ENCODE measurements at regions not wholly inside any gene's neighbourhood (a gene's known extent, or its start where the extent isn't known, plus 50 kb on each side); places are given as distances from the start of the nearest gene placed in this dataset.

- H3K36me3 ChIP-seq (replicated peaks; ENCODE audit: insufficient read depth, low read length): no peaks in the 10 kb centered on the region
- H3K4me3 ChIP-seq (ENCODE audit: low read length): no peak overlapping the region
- DNase-seq: no peak
- H3K27ac ChIP-seq (ENCODE audit: low read length): no peak overlapping the region
- no peaks in the 10 kb centered on the region for H3K9me3 ChIP-seq (replicated peaks; ENCODE audit: insufficient read depth, low read length)
- H3K9ac ChIP-seq (ENCODE audit: low read length): no peak overlapping the region
- no peaks in the 10 kb centered on the region for H4K20me1 ChIP-seq (ENCODE audit: insufficient read depth, low read length)
- H3K4me2 ChIP-seq (ENCODE audit: low read depth, low read length): no peak overlapping the region
- no peak for TF ChIP-seq EZH2 (optimal IDR thresholded peaks at IDR 0.05; ENCODE audit: low read depth, low read length)
- TF ChIP-seq, protein P1, sequence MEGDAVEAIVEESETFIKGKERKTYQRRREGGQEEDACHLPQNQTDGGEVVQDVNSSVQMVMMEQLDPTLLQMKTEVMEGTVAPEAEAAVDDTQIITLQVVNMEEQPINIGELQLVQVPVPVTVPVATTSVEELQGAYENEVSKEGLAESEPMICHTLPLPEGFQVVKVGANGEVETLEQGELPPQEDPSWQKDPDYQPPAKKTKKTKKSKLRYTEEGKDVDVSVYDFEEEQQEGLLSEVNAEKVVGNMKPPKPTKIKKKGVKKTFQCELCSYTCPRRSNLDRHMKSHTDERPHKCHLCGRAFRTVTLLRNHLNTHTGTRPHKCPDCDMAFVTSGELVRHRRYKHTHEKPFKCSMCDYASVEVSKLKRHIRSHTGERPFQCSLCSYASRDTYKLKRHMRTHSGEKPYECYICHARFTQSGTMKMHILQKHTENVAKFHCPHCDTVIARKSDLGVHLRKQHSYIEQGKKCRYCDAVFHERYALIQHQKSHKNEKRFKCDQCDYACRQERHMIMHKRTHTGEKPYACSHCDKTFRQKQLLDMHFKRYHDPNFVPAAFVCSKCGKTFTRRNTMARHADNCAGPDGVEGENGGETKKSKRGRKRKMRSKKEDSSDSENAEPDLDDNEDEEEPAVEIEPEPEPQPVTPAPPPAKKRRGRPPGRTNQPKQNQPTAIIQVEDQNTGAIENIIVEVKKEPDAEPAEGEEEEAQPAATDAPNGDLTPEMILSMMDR (IDR thresholded peaks at IDR 0.05; ENCODE audit: low read length): no peak
- TF ChIP-seq EZH2phosphoT487 (IDR thresholded peaks at IDR 0.05; ENCODE audit: low read length): no peak
- no peaks in the 10 kb centered on the region for H3K79me2 ChIP-seq (ENCODE audit: low read length)
- H3F3A ChIP-seq (ENCODE audit: insufficient read depth, low read length): no peaks in the 10 kb centered on the region
- H3K27me3 ChIP-seq (replicated peaks; ENCODE audit: insufficient read depth, low read length): no peaks in the 10 kb centered on the region
- no peaks in the 10 kb centered on the region for H3K4me1 ChIP-seq (ENCODE audit: low read length)
- no peak overlapping the region for H2AFZ ChIP-seq (ENCODE audit: low read length)
- H3K9me2 ChIP-seq (replicated peaks; ENCODE audit: insufficient read depth, low read length): no peaks in the 10 kb centered on the region
Observed at GRCh38 chr6:163647624-163648023, 233.1 kb downstream of the QKI start.

DNA sequence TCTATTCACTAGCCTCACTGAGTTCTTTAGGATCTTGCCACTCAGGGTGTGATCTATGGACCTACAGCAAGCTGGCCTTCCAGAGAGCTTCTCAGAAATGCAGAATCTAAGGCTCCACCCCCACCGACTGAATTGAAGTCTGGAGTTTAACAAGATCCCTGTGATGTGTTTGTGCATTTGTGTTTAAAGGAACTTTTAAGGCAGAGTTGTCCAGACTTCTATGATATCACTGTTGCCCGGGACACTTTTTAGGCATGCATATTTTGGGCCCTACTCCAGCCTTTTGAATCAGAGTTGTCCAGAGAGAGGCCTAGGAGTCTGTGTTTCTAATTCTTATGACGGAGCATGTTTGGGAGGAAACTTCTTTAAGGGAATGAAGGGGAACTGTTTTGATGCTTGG is 232.3 kb downstream of the QKI start:
- no peaks in the 10 kb centered on the region for H3K79me2 ChIP-seq (ENCODE audit: low read length)
- H3K27ac ChIP-seq (ENCODE audit: low read length): no peak overlapping the region
- no peaks in the 10 kb centered on the region for H3K9me2 ChIP-seq (replicated peaks; ENCODE audit: insufficient read depth, low read length)
- H3K9me3 ChIP-seq (replicated peaks; ENCODE audit: insufficient read depth, low read length): no peaks in the 10 kb centered on the region
- no peak overlapping the region for H3K9ac ChIP-seq (ENCODE audit: low read length)
- H3K27me3 ChIP-seq (replicated peaks; ENCODE audit: insufficient read depth, low read length): no peaks in the 10 kb centered on the region
- no peak overlapping the region for H2AFZ ChIP-seq (ENCODE audit: low read length)
- no peaks in the 10 kb centered on the region for H3K36me3 ChIP-seq (replicated peaks; ENCODE audit: insufficient read depth, low read length)
- H4K20me1 ChIP-seq (ENCODE audit: insufficient read depth, low read length): no peaks in the 10 kb centered on the region
- no peaks in the 10 kb centered on the region for H3K4me1 ChIP-seq (ENCODE audit: low read length)
- TF ChIP-seq, protein P1 (IDR thresholded peaks at IDR 0.05; ENCODE audit: low read length): no peak
- TF ChIP-seq EZH2 (optimal IDR thresholded peaks at IDR 0.05; ENCODE audit: low read depth, low read length): no peak
- TF ChIP-seq EZH2phosphoT487 (IDR thresholded peaks at IDR 0.05; ENCODE audit: low read length): no peak
- H3K4me3 ChIP-seq (ENCODE audit: low read length): no peak overlapping the region
- no peak for DNase-seq
- H3K4me2 ChIP-seq (ENCODE audit: low read depth, low read length): no peak overlapping the region
- H3F3A ChIP-seq (ENCODE audit: insufficient read depth, low read length): no peaks in the 10 kb centered on the region

DNA sequence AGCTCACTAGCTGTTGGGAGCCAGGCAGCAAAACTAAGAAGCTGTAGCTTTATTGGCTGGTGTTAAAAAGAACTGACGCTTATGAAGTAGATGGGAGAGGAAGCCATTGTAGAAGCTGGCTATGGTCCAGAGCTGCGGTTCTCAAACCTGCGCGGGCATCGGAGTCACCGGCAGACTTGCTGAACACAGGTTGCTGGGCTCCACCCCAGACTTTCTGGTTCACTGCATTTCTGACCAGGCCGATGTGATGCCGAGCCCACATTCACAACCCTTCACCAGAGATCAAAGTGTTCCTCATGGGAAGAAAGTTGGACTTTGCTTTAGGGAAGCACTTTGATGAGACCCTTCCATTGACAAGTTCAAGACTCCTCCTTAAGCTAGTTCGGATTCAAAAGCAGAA is 231.6 kb downstream of the QKI start:
- Histone ChIP-seq H3K79me2 (ENCODE audit: low read length) (no peaks in the 10 kb centered on the region), H3K27me3 (replicated peaks; ENCODE audit: insufficient read depth, low read length) (no peaks in the 10 kb centered on the region), H4K20me1 (ENCODE audit: insufficient read depth, low read length) (no peaks in the 10 kb centered on the region), H3K4me1 (ENCODE audit: low read length) (no peaks in the 10 kb centered on the region), H3K9ac (ENCODE audit: low read length) (no peak overlapping the region), H3K4me2 (ENCODE audit: low read depth, low read length) (no peak overlapping the region), H3K9me3 (replicated peaks; ENCODE audit: insufficient read depth, low read length) (no peaks in the 10 kb centered on the region), H3K4me3 (ENCODE audit: low read length) (no peak overlapping the region), H3K36me3 (replicated peaks; ENCODE audit: insufficient read depth, low read length) (no peaks in the 10 kb centered on the region), H3K9me2 (replicated peaks; ENCODE audit: insufficient read depth, low read length) (no peaks in the 10 kb centered on the region), H3K27ac (ENCODE audit: low read length) (no peak overlapping the region), H2AFZ (ENCODE audit: low read length) (no peak overlapping the region), H3F3A (ENCODE audit: insufficient read depth, low read length) (no peaks in the 10 kb centered on the region)
- no peak for DNase-seq
- TF ChIP-seq EZH2 (optimal IDR thresholded peaks at IDR 0.05; ENCODE audit: low read depth, low read length) (no peak), EZH2phosphoT487 (IDR thresholded peaks at IDR 0.05; ENCODE audit: low read length) (no peak)
- TF ChIP-seq, protein P1 (IDR thresholded peaks at IDR 0.05; ENCODE audit: low read length): no peak

Data from MM.1S (cell line).